ENCODE measurements at regions not wholly inside any gene's neighbourhood (a gene's known extent, or its start where the extent isn't known, plus 50 kb on each side); places are given as distances from the start of the nearest gene placed in this dataset.

DNA sequence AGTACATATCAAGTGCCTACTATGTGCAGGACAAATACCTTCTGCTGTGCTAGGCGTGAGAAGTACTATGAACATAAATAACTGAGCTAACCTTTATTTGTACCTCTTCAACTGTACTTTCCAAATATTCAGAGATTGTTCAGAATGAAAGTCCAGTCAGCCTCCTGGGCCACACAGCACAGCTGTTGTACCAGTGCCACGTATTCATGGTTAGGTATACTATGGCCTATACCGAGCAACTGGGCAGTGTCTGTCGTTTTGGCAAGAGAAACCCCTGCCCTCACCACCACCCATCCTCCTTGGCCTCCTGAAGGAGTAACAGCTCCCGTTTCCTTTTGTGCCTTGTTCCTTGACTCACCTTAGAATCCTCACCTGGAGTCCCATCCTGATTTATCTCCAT lies 53.0 kb downstream of the RASSF10 start:
- FAIRE-seq, result no peak

DNA sequence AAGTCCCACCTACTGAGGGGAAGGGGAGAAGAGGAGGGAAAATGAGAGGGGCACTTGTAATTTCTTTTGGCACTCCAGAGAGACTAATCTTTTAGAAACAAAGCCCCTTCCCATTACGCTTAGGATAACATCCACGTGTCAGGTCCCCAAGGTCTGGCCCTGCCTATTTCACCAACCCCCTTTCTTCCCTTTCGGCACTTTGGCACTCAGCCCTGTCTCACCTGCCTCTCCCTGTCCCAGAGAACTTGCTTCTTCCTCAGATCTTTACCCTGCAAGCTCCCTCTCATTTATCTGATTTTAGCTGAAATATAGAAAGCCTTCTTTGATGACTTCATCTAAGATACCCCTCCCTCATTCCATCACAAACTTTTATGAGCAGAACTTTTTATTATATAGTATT lies 55.5 kb downstream of the RASSF10 start:
- FAIRE-seq, result no peak

- no peak for FAIRE-seq
Measured at GRCh38 chr11:13065200-13065787, 56.2 kb downstream of the RASSF10 start.

- no peak for FAIRE-seq
Measured at GRCh38 chr11:13068211-13068610, 59.1 kb downstream of the RASSF10 start.

- FAIRE-seq, result no peak
Measured at GRCh38 chr11:13073119-13073981, 64.2 kb downstream of the RASSF10 start.

GRCh38 chr11:13074714-13075464 lies 65.8 kb downstream of the RASSF10 start:
- no peak for FAIRE-seq

GRCh38 chr11:13076961-13077360 lies 67.8 kb downstream of the RASSF10 start:
- no peak for FAIRE-seq

DNA sequence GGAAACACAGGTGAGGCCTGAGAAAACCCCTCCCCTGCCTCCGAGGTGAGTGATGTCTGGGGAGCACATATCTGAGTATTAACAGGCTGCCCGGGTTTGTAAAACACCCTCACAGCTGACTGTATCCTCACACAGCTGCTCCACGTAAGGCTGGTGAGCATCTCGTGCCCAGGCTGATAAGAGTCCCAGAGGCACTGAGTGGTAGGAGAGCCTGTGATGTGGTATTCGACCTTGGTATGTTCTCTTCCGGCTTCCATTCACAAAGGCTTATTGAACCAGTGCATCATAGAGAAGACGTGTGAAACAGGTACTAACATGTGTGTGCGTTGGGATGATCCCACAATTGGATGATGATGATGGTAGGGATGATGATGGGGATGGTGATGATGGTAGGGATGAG lies 71.7 kb downstream of the RASSF10 start:
- no peak for FAIRE-seq

DNA sequence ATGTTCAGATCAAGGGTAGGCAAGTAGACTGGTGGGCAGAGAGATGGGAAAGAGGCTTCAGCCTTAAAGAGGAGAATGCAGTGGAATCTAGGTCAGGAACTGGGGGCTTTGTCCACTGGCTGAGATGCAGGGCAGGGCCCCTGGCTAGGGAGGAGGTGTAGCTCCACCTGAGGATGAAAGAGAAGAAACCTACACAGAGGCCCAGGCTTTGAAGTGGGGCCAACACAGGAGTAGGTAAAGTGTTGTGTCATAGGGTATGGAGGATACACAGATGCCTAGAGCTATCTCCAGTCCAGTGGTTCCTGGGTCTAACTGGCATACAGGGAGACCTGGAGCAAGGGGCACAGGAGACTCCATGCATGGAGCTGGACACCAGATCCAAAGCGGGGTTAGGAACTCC lies 73.5 kb downstream of the RASSF10 start:
- FAIRE-seq, result no peak

DNA sequence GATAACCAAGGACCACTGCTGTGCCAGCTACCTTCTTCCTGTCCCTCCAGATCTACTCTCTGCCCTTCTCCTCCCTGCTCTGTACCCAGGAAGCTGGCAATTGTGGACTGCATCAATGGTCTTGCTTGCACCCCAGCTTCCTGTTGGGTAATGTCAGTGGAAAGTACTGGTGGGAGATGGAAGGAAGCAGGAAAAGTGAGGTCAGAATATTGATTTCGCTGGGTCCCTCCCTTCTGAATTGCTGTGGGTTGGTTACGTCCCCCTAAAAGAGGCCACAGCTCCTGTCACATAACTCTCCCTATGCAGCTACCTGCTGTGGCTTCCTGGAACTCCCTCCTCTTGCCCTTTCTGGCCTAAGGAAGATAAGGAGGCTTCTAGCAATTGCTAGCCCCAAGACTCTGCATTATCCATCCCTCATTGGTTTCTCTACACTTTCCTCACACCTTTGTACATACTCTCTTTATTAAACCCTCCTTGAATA lies 81.2 kb downstream of the RASSF10 start:
- FAIRE-seq, result no peak

DNA sequence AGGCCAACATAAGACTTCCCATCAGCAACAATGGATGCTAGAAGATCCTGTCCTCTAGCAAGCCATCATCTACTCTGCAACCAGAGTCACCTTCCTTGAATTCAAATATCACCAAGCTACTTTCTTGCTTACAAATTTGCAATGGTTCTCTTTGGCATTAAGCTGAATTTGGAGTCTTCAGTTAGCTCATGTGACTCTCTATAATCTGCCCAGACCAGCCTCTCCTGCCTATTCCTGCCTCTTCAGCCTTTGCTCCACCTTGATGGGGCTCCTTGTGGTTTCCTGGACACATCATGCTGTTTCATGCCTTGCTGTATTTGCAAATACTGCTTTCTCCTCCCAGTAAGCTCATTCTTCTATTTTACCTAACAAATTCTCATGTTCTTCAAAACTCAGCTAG lies 82.3 kb downstream of the RASSF10 start:
- no peak for FAIRE-seq

DNA sequence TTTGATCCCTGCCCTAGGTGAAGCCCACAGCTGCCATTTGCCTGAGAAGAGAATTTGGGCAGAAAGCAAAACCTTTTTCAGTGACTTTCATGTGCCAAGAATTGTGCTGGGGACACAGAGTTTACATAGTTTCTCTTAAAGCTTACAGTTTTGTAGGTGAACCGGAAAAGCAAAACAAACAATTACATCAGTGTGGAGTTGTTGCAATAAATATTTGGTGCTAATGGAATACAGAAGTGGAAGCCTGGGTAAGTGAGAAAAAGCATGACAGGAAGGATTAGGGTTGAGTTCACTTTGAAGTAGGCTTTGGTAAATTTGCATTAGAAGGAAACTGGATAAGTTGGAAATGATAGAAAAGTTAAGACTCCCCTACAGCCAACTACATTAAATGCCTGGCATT lies 82.7 kb downstream of the RASSF10 start:
- no peak for FAIRE-seq

GRCh38 chr11:13094930-13095687 lies 86.0 kb downstream of the RASSF10 start:
- FAIRE-seq, result no peak

GRCh38 chr11:13098063-13098462 lies 88.9 kb downstream of the RASSF10 start:
- no peak for FAIRE-seq

DNA sequence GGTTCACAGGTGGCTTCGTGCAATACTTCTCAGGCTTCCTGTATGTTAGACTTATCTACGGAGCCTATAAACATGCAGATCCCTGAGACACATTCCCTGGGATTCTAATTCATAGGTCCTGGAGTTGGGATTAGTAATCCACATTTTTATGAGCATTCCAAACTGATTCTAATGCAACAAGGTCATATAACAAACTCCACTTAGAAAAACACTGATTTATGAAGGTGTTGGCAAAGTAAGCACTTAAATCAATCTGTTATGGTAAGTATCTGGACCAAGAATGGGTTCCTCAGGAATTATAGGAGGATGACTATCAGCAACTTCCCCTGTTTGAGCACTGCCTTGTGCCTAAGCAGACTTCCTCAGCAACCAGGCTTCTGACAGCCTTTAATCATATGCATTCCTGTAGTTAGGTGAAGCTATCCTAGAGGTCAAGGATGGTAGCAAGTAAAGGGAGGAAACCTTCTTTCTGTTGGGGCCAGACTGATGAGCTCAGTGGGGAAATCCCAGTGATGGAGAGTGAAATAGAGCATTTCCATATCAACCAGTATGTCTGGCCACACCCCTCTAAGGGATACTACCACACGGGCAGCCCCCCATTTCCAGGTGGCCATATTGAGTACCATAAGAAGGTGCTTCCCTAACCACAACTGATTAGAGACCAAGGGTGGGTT lies 89.6 kb downstream of the RASSF10 start:
- FAIRE-seq, result no peak

- no peak for FAIRE-seq
Measured at GRCh38 chr11:13101644-13102512, 92.8 kb downstream of the RASSF10 start.

GRCh38 chr11:13102513-13102840 lies 93.4 kb downstream of the RASSF10 start:
- no peak for FAIRE-seq

- FAIRE-seq, result no peak
Measured at GRCh38 chr11:13102865-13103539, 93.9 kb downstream of the RASSF10 start.

GRCh38 chr11:13103962-13104554 lies 94.9 kb downstream of the RASSF10 start:
- FAIRE-seq, result no peak

DNA sequence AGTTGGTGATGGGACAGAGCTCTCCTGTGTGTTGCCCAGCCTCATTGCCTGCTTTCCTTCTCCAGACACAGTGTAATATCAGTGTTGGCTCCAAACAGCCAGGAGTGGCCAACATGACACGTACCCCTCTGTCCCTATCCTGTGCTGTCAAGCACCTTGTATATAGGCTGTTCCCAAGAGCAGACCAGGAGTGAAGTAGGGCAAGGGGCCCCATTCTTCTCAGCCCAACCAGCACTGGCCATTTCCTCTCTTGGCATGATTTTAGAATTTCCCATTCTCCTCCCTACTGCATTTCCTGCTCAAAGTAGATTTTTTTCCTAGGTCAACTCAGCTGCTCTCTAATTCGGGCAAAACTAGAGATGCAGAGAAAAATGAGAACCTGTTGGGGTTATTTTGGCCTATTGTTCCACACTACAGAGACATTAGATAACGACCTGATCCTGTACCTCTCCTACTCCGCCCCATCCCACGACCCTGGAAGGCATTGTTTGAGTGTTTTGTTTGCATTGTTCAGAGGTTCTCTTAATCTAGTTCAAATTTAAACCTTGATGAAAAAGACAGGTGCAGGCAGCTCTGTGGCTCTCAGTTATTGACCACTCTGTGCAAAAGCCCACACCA lies 95.6 kb downstream of the RASSF10 start:
- no peak for FAIRE-seq

Measured in endometrium (tissue), 2 donors.